Left lung (tissue), 4 donors: ENCODE measurements at regions not wholly inside any gene's neighbourhood (a gene's known extent, or its start where the extent isn't known, plus 50 kb on each side); places are given as distances from the start of the nearest gene placed in this dataset.

Experiments
- ATAC-seq: fragments of 200-7000 bp; cut with Tn5 transposase; one replicate; pipeline ENCODE4 v1.9.1; 2020; ENCODE audit warnings: moderate library complexity
- DNase-seq, 4 donors: peaks; one replicate each; pipeline ENCODE4 v3.0.0-alpha.2; 2013 to 2020
- H3K27ac ChIP-seq, 2 donors: fragments of 200-600 bp; sonication (generic) in 1 of 2; one replicate each; pipeline versions ENCODE4 v1.5.0 to v1.8.0; 2020 to 2021
- H3K27me3 ChIP-seq, 2 donors: fragments of 200-600 bp; sonication (generic) in 1 of 2; one replicate each; pipeline versions ENCODE4 v1.5.0 to v1.8.0; 2020 to 2021
- H3K36me3 ChIP-seq, 2 donors: fragments of 200-600 bp; sonication (generic) in 1 of 2; one replicate each; pipeline versions ENCODE4 v1.5.0 to v1.8.0; 2020 to 2021
- H3K4me1 ChIP-seq, 2 donors: fragments of 200-600 bp; one replicate each; pipeline ENCODE4 v1.8.0; 2021
- H3K4me3 ChIP-seq, 2 donors: fragments of 200-600 bp; sonication (generic) in 1 of 2; one replicate each; pipeline versions ENCODE4 v1.5.0 to v1.8.0; 2020 to 2021; ENCODE audit warnings: mild to moderate bottlenecking in 1 of 2
- H3K9me3 ChIP-seq, 2 donors: fragments of 200-600 bp; sonication (generic) in 1 of 2; one replicate each; pipeline versions ENCODE4 v1.5.0 to v1.8.0; 2020 to 2021
- intact Hi-C, 2 donors: fragments of 100-400 bp; cut with DNase I; formaldehyde crosslinking; loops; one replicate each; pipeline versions ENCODE4 v1.11.2 to v1.14.2; 2022
- TF ChIP-seq, protein P1 (sequence below), 2 donors: fragments of 200-600 bp; sonication (generic) in 1 of 2; IDR thresholded peaks; one replicate each; pipeline versions ENCODE4 v1.5.0 to v1.8.0; 2021; ENCODE audit warnings: antibody characterized with exemption in 2 of 2
- donor health status: DM: no; HTN: yes; CAD: no.
- donor health status: DM: no; HTN: no; CAD: no.

GRCh38 chr4:123050018-123050417 is 127.6 kb upstream of the NUDT6 start:
- ATAC-seq (no peak), DNase-seq (no peak)
- Histone ChIP-seq H3K9me3 (peaks cover 0 to 56% of the 10 kb centered on the region in 2 donors), H3K27me3 (no peaks in the 10 kb centered on the region), H3K27ac (no peak overlapping the region), H3K36me3 (peaks cover 0 to 10% of the 10 kb centered on the region in 2 donors), H3K4me3 (no peak overlapping the region), H3K4me1 (no peaks in the 10 kb centered on the region)
- intact Hi-C loops, result no loop called here
- TF ChIP-seq, protein P1, sequence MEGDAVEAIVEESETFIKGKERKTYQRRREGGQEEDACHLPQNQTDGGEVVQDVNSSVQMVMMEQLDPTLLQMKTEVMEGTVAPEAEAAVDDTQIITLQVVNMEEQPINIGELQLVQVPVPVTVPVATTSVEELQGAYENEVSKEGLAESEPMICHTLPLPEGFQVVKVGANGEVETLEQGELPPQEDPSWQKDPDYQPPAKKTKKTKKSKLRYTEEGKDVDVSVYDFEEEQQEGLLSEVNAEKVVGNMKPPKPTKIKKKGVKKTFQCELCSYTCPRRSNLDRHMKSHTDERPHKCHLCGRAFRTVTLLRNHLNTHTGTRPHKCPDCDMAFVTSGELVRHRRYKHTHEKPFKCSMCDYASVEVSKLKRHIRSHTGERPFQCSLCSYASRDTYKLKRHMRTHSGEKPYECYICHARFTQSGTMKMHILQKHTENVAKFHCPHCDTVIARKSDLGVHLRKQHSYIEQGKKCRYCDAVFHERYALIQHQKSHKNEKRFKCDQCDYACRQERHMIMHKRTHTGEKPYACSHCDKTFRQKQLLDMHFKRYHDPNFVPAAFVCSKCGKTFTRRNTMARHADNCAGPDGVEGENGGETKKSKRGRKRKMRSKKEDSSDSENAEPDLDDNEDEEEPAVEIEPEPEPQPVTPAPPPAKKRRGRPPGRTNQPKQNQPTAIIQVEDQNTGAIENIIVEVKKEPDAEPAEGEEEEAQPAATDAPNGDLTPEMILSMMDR (IDR thresholded peaks at IDR 0.05), result no peak

GRCh38 chr4:123052007-123052406 is 129.6 kb upstream of the NUDT6 start:
- peaks cover 0 to 10% of the 10 kb centered on the region in 2 donors for H3K36me3 ChIP-seq
- intact Hi-C loops, result no loop called here
- DNase-seq (no peak), ATAC-seq (no peak)
- TF ChIP-seq, protein P1 (IDR thresholded peaks at IDR 0.05), result no peak
- H3K4me3 ChIP-seq, result no peak overlapping the region
- no peak overlapping the region for H3K27ac ChIP-seq
- H3K27me3 ChIP-seq, result no peaks in the 10 kb centered on the region
- H3K4me1 ChIP-seq, result no peaks in the 10 kb centered on the region
- peaks cover 0 to 54% of the 10 kb centered on the region in 2 donors for H3K9me3 ChIP-seq

DNA sequence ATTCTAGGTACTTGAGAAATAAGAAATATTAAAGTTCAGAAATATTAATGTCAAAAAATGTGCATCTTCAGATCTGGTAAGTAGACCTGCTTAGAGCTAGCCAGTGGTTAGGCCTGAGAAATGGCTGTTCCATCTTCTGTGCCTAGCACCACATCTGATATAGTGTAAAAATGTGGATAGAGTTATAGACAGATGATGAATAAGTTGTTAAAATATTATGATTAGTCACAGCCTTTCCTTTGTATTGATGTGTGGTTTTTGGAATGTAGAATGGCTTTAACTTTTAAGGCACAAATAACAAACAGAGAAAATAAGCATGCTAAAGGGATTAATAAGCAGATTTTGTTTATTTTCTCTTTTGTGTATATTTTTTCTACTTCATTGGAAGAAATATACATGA is 133.5 kb upstream of the NUDT6 start:
- TF ChIP-seq, protein P1 (IDR thresholded peaks at IDR 0.05), result no peak
- intact Hi-C loops, result no loop called here
- Histone ChIP-seq H3K27ac (no peak overlapping the region), H3K4me3 (no peak overlapping the region), H3K36me3 (peaks cover 0 to 15% of the 10 kb centered on the region in 2 donors), H3K9me3 (peaks cover 0 to 21% of the 10 kb centered on the region in 2 donors), H3K27me3 (no peaks in the 10 kb centered on the region), H3K4me1 (no peaks in the 10 kb centered on the region)
- ATAC-seq (no peak), DNase-seq (no peak)

GRCh38 chr4:123060039-123060770 is 137.8 kb upstream of the NUDT6 start:
- peaks cover 0 to 12% of the 10 kb centered on the region in 2 donors for H3K36me3 ChIP-seq
- intact Hi-C loops, result no loop called here
- no peaks in the 10 kb centered on the region for H3K27me3 ChIP-seq
- TF ChIP-seq, protein P1 (IDR thresholded peaks at IDR 0.05), result no peak
- H3K27ac ChIP-seq, result no peak overlapping the region
- no peak overlapping the region for H3K4me3 ChIP-seq
- no peaks in the 10 kb centered on the region for H3K4me1 ChIP-seq
- DNase-seq (no peak), ATAC-seq (no peak)
- H3K9me3 ChIP-seq, result no peaks in the 10 kb centered on the region

DNA sequence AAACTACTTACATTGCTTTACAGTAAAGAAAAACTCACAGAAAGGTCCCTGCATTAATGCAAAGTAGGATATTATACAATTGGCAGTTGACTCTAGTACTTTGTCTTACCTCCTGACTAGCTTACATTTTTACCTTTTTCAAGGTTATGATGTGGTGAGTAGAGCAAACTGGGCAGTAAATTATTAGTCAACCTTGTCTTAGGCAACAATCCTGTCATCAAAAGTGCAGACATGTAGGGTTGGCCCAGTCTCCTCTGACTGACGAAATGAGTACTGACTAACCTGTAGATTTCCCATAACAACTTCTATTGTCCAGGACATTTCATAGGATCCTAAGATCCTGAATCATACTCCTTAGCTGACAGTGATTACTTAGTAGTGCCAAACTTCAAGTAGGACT is 142.0 kb upstream of the NUDT6 start:
- no peaks in the 10 kb centered on the region for H3K9me3 ChIP-seq
- no peaks in the 10 kb centered on the region for H3K4me1 ChIP-seq
- no peak overlapping the region for H3K4me3 ChIP-seq
- peaks cover 0 to 7% of the 10 kb centered on the region in 2 donors for H3K36me3 ChIP-seq
- ATAC-seq, result no peak
- DNase-seq, result no peak
- H3K27ac ChIP-seq, result no peak overlapping the region
- TF ChIP-seq, protein P1 (IDR thresholded peaks at IDR 0.05), result no peak
- intact Hi-C loops, result no loop called here
- no peaks in the 10 kb centered on the region for H3K27me3 ChIP-seq
